AG04450 (cell line): ENCODE measurements at regions not wholly inside any gene's neighbourhood (a gene's known extent, or its start where the extent isn't known, plus 50 kb on each side); places are given as distances from the start of the nearest gene placed in this dataset.

Experiments used
- CTCF ChIA-PET: fragments of 300-600, 350-600 bp; formaldehyde crosslinking; extraction: SDS; loops from one replicate; lab custom pipeline; 2022; ENCODE audit warnings: antibody characterized with exemption, inconsistent platforms; lab: Charles Lee
- POLR2A ChIA-PET: fragments of 350-600 bp; formaldehyde crosslinking; extraction: SDS; loops from one replicate; lab custom pipeline; 2021; ENCODE audit warnings: antibody characterized with exemption, inconsistent platforms; lab: Yijun Ruan, JAX
- DNase-seq: peaks from one replicate; pipeline ENCODE4 v3.0.0-alpha.2; 2011; ENCODE audit warnings: low read depth, low spot score
- H3K27ac ChIP-seq: one replicate; pipeline ENCODE4 v1.5.1; 2012; ENCODE audit warnings: low read depth, low read length, control low read depth
- H3K27me3 ChIP-seq: one replicate; pipeline ENCODE4 v1.6.0; 2012; ENCODE audit warnings: low read length; ENCODE audit not compliant: control insufficient read depth, insufficient read depth
- H3K4me3 ChIP-seq: 2 replicates; pipeline ENCODE4 v1.5.1; 2011; ENCODE audit warnings: mild to moderate bottlenecking, low read depth, low read length, control low read depth
- H3K9me3 ChIP-seq: 2 replicates; pipeline ENCODE4 v1.5.1; 2012; ENCODE audit warnings: low read length; ENCODE audit not compliant: control insufficient read depth, insufficient read depth
- CTCF ChIP-seq: IDR thresholded peaks from 2 replicates; pipeline ENCODE4 v1.5.1; 2011; ENCODE audit warnings: low read depth, low read length, control low read depth, inconsistent platforms

GRCh38 chr13:67742478-67742877 is 512.3 kb upstream of the PCDH9 start:
- ChIA-PET CTCF (no interaction called here), POLR2A (no interaction called here)
- no peak overlapping the region for H3K4me3 ChIP-seq
- H3K27ac ChIP-seq = no peak overlapping the region
- TF ChIP-seq CTCF = no peak
- DNase-seq = no peak
- H3K27me3 ChIP-seq = no peaks in the 10 kb centered on the region
- no peaks in the 10 kb centered on the region for H3K9me3 ChIP-seq

GRCh38 chr13:67740871-67741535 is 510.9 kb upstream of the PCDH9 start:
- no peaks in the 10 kb centered on the region for H3K27me3 ChIP-seq
- no peak for DNase-seq

GRCh38 chr13:67736646-67737420 is 506.7 kb upstream of the PCDH9 start:
- Histone ChIP-seq H3K4me3 (no peak overlapping the region), H3K27ac (peak overlapping the region; percentile 40), H3K27me3 (no peaks in the 10 kb centered on the region), H3K9me3 (no peaks in the 10 kb centered on the region)
- DNase-seq = peak; percentile 37
- TF ChIP-seq CTCF = peak; percentile 60
- ChIA-PET CTCF (no interaction called here), POLR2A (no interaction called here)

More at GRCh38 chr13:67740871-67741535, 510.9 kb upstream of the PCDH9 start:
- H3K9me3 ChIP-seq = no peaks in the 10 kb centered on the region
- no peak overlapping the region for H3K27ac ChIP-seq
- ChIA-PET CTCF (no interaction called here), POLR2A (no interaction called here)
- no peak overlapping the region for H3K4me3 ChIP-seq
- no peak for TF ChIP-seq CTCF

- TF ChIP-seq CTCF = no peak
- H3K27me3 ChIP-seq = no peaks in the 10 kb centered on the region
- H3K9me3 ChIP-seq = no peaks in the 10 kb centered on the region
- DNase-seq = no peak
- H3K27ac ChIP-seq = no peak overlapping the region
- ChIA-PET CTCF (no interaction called here), POLR2A (no interaction called here)
- no peak overlapping the region for H3K4me3 ChIP-seq
Measured at GRCh38 chr13:67735651-67736050, 505.5 kb upstream of the PCDH9 start.

- Histone ChIP-seq H3K9me3 (no peaks in the 10 kb centered on the region; the same call in 1 of the 2 replicates), H3K27me3 (no peaks in the 10 kb centered on the region), H3K27ac (no peak overlapping the region), H3K4me3 (no peak overlapping the region)
- ChIA-PET CTCF (no interaction called here), POLR2A (no interaction called here)
- no peak for DNase-seq
- no peak for TF ChIP-seq CTCF
Measured at GRCh38 chr13:67726979-67727378, 496.8 kb upstream of the PCDH9 start.
